ENCODE measurements at regions not wholly inside any gene's neighbourhood (a gene's known extent, or its start where the extent isn't known, plus 50 kb on each side); places are given as distances from the start of the nearest gene placed in this dataset.

DNA sequence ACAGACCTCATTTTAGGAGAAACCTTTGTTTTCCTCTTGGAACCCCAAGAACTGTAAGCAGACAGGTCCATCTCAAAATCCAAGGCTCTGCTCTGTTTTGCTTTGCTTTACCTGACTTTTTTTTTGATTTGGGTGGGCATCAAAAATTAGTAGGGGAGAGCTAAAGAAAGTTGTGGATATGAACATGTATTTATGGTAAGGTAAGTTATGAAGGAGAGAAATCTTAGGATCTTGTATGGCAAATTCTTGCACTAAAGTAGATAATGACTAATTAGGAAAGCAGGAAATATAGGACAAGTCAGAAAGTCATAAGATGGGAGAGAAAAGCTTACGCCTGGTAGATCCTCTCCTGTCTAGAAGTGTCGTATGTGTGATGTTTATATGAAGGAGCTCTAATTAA, 116.1 kb upstream of the VPREB1 start:
- TF ChIP-seq, protein P1, sequence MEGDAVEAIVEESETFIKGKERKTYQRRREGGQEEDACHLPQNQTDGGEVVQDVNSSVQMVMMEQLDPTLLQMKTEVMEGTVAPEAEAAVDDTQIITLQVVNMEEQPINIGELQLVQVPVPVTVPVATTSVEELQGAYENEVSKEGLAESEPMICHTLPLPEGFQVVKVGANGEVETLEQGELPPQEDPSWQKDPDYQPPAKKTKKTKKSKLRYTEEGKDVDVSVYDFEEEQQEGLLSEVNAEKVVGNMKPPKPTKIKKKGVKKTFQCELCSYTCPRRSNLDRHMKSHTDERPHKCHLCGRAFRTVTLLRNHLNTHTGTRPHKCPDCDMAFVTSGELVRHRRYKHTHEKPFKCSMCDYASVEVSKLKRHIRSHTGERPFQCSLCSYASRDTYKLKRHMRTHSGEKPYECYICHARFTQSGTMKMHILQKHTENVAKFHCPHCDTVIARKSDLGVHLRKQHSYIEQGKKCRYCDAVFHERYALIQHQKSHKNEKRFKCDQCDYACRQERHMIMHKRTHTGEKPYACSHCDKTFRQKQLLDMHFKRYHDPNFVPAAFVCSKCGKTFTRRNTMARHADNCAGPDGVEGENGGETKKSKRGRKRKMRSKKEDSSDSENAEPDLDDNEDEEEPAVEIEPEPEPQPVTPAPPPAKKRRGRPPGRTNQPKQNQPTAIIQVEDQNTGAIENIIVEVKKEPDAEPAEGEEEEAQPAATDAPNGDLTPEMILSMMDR (IDR thresholded peaks at IDR 0.05), result no peak
- TF ChIP-seq POLR2A (IDR thresholded peaks at IDR 0.05), result no peak
